H9 (cell line): ENCODE measurements at regions not wholly inside any gene's neighbourhood (a gene's known extent, or its start where the extent isn't known, plus 50 kb on each side); places are given as distances from the start of the nearest gene placed in this dataset.

ENCODE experiments used
- DNase-seq: peaks from one replicate; pipeline ENCODE4 v3.0.0-alpha.2; 2017
- H2AFZ ChIP-seq: one replicate; pipeline ENCODE4 v1.6.1; 2013; ENCODE audit warnings: mild to moderate bottlenecking, low read length, control low read depth, moderate library complexity
- H2AK5ac ChIP-seq: 2 replicates; pipeline ENCODE4 v1.6.1; 2013; ENCODE audit warnings: low read length, control low read depth, mixed read lengths; ENCODE audit not compliant: insufficient read length
- H2BK120ac ChIP-seq: one replicate; pipeline ENCODE4 v1.6.1; 2013; ENCODE audit warnings: low read depth, mild to moderate bottlenecking, low read length, control low read depth, inconsistent platforms; ENCODE audit not compliant: poor library complexity, severe bottlenecking
- H2BK12ac ChIP-seq: 2 replicates; pipeline ENCODE4 v1.6.1; 2013; ENCODE audit warnings: low read length, control low read depth, mixed read lengths, low read depth; ENCODE audit not compliant: insufficient read length
- H2BK15ac ChIP-seq: 2 replicates; pipeline ENCODE4 v1.6.1; 2013; ENCODE audit warnings: low read depth, low read length, control low read depth
- H2BK20ac ChIP-seq: one replicate; pipeline ENCODE4 v1.6.1; 2013; ENCODE audit warnings: low read depth, mild to moderate bottlenecking, low read length, control low read depth, inconsistent platforms; ENCODE audit not compliant: poor library complexity, severe bottlenecking
- H2BK5ac ChIP-seq: 2 replicates; pipeline ENCODE4 v1.6.1; 2013; ENCODE audit warnings: low read length, control low read depth, mixed read lengths; ENCODE audit not compliant: insufficient read length
- H3K14ac ChIP-seq: 2 replicates; pipeline ENCODE4 v1.6.1; 2013; ENCODE audit warnings: low read length, control low read depth; ENCODE audit not compliant: insufficient read depth
- H3K18ac ChIP-seq: 2 replicates; pipeline ENCODE4 v1.6.1; 2013; ENCODE audit warnings: low read depth, mild to moderate bottlenecking, mixed read lengths, low read length, control low read depth; ENCODE audit not compliant: insufficient read length
- H3K23ac ChIP-seq: 2 replicates; pipeline ENCODE4 v1.6.1; 2013; ENCODE audit warnings: low read length, control low read depth, mixed read lengths, low read depth; ENCODE audit not compliant: insufficient read length
- H3K23me2 ChIP-seq: 2 replicates; pipeline ENCODE4 v1.6.1; 2013; ENCODE audit warnings: low read depth, mild to moderate bottlenecking, mixed read lengths, low read length, control low read depth; ENCODE audit not compliant: insufficient read length, poor library complexity, severe bottlenecking
- H3K27ac ChIP-seq: 2 replicates; pipeline ENCODE4 v1.5.1; 2013; ENCODE audit warnings: low read length, control low read depth, mixed read lengths, low read depth; ENCODE audit not compliant: insufficient read length
- H3K27me3 ChIP-seq: 2 replicates; pipeline ENCODE4 v1.6.1; 2013; ENCODE audit warnings: low read length, control low read depth, inconsistent platforms; ENCODE audit not compliant: insufficient read depth
- H3K4ac ChIP-seq: 2 replicates; pipeline ENCODE4 v1.6.1; 2013; ENCODE audit warnings: low read depth, mild to moderate bottlenecking, control low read depth, inconsistent platforms, low read length, moderate library complexity
- H3K4me1 ChIP-seq: 2 replicates; pipeline ENCODE4 v1.6.1; 2013; ENCODE audit warnings: low read length, control low read depth, inconsistent platforms; ENCODE audit not compliant: insufficient read depth
- H3K4me2 ChIP-seq: 2 replicates; pipeline ENCODE4 v1.6.1; 2013; ENCODE audit warnings: low read length, control low read depth, mixed read lengths; ENCODE audit not compliant: insufficient read length, insufficient read depth
- H3K56ac ChIP-seq: 2 replicates; pipeline ENCODE4 v1.6.1; 2013; ENCODE audit warnings: low read depth, mild to moderate bottlenecking, mixed read lengths, low read length, control low read depth; ENCODE audit not compliant: insufficient read length
- H3K79me1 ChIP-seq: 2 replicates; pipeline ENCODE4 v1.6.1; 2013; ENCODE audit warnings: low read depth, mild to moderate bottlenecking, moderate library complexity, low read length, control low read depth, inconsistent platforms; ENCODE audit not compliant: insufficient read depth, poor library complexity, severe bottlenecking
- H3K79me2 ChIP-seq: 2 replicates; pipeline ENCODE4 v1.6.1; 2013; ENCODE audit warnings: low read length, control low read depth, inconsistent platforms; ENCODE audit not compliant: insufficient read depth
- H3K9ac ChIP-seq: 2 replicates; pipeline ENCODE4 v1.6.1; 2013; ENCODE audit warnings: low read length, control low read depth, mixed read lengths; ENCODE audit not compliant: insufficient read length; ENCODE audit errors: extremely low read depth
- H3K9me3 ChIP-seq: one replicate; pipeline ENCODE4 v1.6.1; 2013; ENCODE audit warnings: low read depth, low read length, inconsistent platforms; ENCODE audit not compliant: control insufficient read depth
- H3T11ph ChIP-seq: one replicate; pipeline ENCODE4 v1.6.1; 2013; ENCODE audit warnings: mild to moderate bottlenecking, low read length, control low read depth, inconsistent platforms
- H4K20me1 ChIP-seq: one replicate; pipeline ENCODE4 v1.6.1; 2013; ENCODE audit not compliant: control insufficient read depth, insufficient read length, insufficient read depth
- H4K5ac ChIP-seq: 2 replicates; pipeline ENCODE4 v1.6.1; 2013; ENCODE audit warnings: low read depth, mild to moderate bottlenecking, mixed read lengths, low read length, control low read depth; ENCODE audit not compliant: insufficient read length
- H4K8ac ChIP-seq: replicated peaks from 2 replicates; pipeline ENCODE4 v1.6.1; 2013; ENCODE audit warnings: low read length, control low read depth, mixed read lengths, low read depth; ENCODE audit not compliant: insufficient read length
- H4K91ac ChIP-seq: 2 replicates; pipeline ENCODE4 v1.6.1; 2013; ENCODE audit warnings: low read depth, mild to moderate bottlenecking, moderate library complexity, mixed read lengths, low read length, control low read depth; ENCODE audit not compliant: insufficient read length
- H3K27ac Mint-ChIP-seq, 3 experiments: 2 replicates in 2 of 3; 3 replicates in 1 of 3; pipeline ENCODE4 v1.8.0; 2020 to 2021; ENCODE audit warnings: mixed read lengths in 3 of 3, mild to moderate bottlenecking in 1 of 3, moderate library complexity in 1 of 3
- H3K27me3 Mint-ChIP-seq: 2 replicates; pipeline ENCODE4 v1.8.0; 2021; ENCODE audit warnings: low read depth, mild to moderate bottlenecking, moderate library complexity, mixed read lengths
- H3K36me3 Mint-ChIP-seq, 3 experiments: 2 replicates in 2 of 3; 3 replicates in 1 of 3; pipeline ENCODE4 v1.8.0; 2020 to 2021; ENCODE audit warnings: low read depth in 3 of 3, mixed read lengths in 3 of 3; ENCODE audit not compliant: insufficient read depth in 1 of 3
- H3K4me1 Mint-ChIP-seq, 2 experiments: 2 replicates each; pipeline ENCODE4 v1.8.0; 2020; ENCODE audit warnings: mixed read lengths in 2 of 2
- H3K4me3 Mint-ChIP-seq, 2 experiments: 2 replicates in 1 of 2; 3 replicates in 1 of 2; pipeline ENCODE4 v1.8.0; 2020 to 2021; ENCODE audit warnings: mild to moderate bottlenecking in 2 of 2, mixed read lengths in 2 of 2, moderate library complexity in 1 of 2
- H3K9me3 Mint-ChIP-seq, 2 experiments: 2 replicates in 1 of 2; 3 replicates in 1 of 2; pipeline ENCODE4 v1.8.0; 2020; ENCODE audit warnings: mild to moderate bottlenecking in 2 of 2, mixed read lengths in 2 of 2, moderate library complexity in 1 of 2
- CTCF ChIP-seq: fragments of 200-600 bp; sonication (generic); conservative IDR thresholded peaks from 3 replicates; pipeline ENCODE4 v1.8.0; 2021; ENCODE audit warnings: antibody characterized with exemption, mild to moderate bottlenecking
- WGBS: extraction: QIAGEN DNeasy Blood & Tissue Kit; methylation state at CpG from one replicate; pipeline ENCODE4 v1.1.7; 2013; ENCODE audit warnings: missing lambda C conversion rate, low lambda C conversion rate, mixed read lengths; ENCODE audit not compliant: insufficient read length; ENCODE audit errors: extremely low coverage; 5-methylcytosine and 5-hydroxymethylcytosine counted together

- no peaks in the 10 kb centered on the region for H3K4me1 ChIP-seq
- no peak overlapping the region for H2BK15ac ChIP-seq
- H3K27me3 Mint-ChIP-seq = peaks cover 4% of the 10 kb centered on the region
- H3K4me2 ChIP-seq = no peak overlapping the region
- no peaks in the 10 kb centered on the region for H3K36me3 Mint-ChIP-seq
- no peak overlapping the region for H3T11ph ChIP-seq
- no peaks in the 10 kb centered on the region for H3K23me2 ChIP-seq
- no peak overlapping the region for H3K27ac ChIP-seq
- no peak overlapping the region for H4K8ac ChIP-seq
- H3K4me1 Mint-ChIP-seq = no peaks in the 10 kb centered on the region
- H2AFZ ChIP-seq = no peak overlapping the region
- no peak overlapping the region for H3K9ac ChIP-seq
- H2BK12ac ChIP-seq = no peak overlapping the region
- H4K5ac ChIP-seq = no peak overlapping the region
- no peak overlapping the region for H4K91ac ChIP-seq
- H3K18ac ChIP-seq = no peak overlapping the region
- H4K20me1 ChIP-seq = no peaks in the 10 kb centered on the region
- no peak overlapping the region for H2BK5ac ChIP-seq
- DNase-seq = no peak
- no peak overlapping the region for H2AK5ac ChIP-seq
- no peak overlapping the region for H3K23ac ChIP-seq
- H3K27ac Mint-ChIP-seq = no peak overlapping the region
- WGBS = no CpG with 5 or more reads among the region's 3 CpGs
- H3K9me3 ChIP-seq = no peaks in the 10 kb centered on the region
- TF ChIP-seq CTCF = no peak
- no peak overlapping the region for H2BK20ac ChIP-seq
- no peak overlapping the region for H3K14ac ChIP-seq
- H3K56ac ChIP-seq = no peak overlapping the region
- H3K79me2 ChIP-seq = no peaks in the 10 kb centered on the region
- H3K4ac ChIP-seq = no peak overlapping the region
- no peak overlapping the region for H2BK120ac ChIP-seq
- no peaks in the 10 kb centered on the region for H3K27me3 ChIP-seq
- H3K4me3 Mint-ChIP-seq = no peak overlapping the region
- H3K79me1 ChIP-seq = no peaks in the 10 kb centered on the region
- H3K9me3 Mint-ChIP-seq = peaks cover 0 to 4% of the 10 kb centered on the region in 2 experiments; a peak in 2 of 5 replicates
These were observed 135.0 kb upstream of the PIEZO2 start for GRCh38 chr18:11284349-11284748.
